SK-N-SH (cell line): ENCODE measurements at regions not wholly inside any gene's neighbourhood (a gene's known extent, or its start where the extent isn't known, plus 50 kb on each side); places are given as distances from the start of the nearest gene placed in this dataset.

Experiments
- CTCF ChIA-PET: fragments of 300-600, 350-600 bp; formaldehyde crosslinking; extraction: SDS; loops from one replicate; lab custom pipeline; 2021; lab: Yijun Ruan, JAX
- POLR2A ChIA-PET: fragments of 350-600 bp; sonication (Branson Sonifier 250); formaldehyde crosslinking; extraction: SDS; loops from one replicate; lab custom pipeline; 2020; ENCODE audit warnings: antibody characterized with exemption, inconsistent platforms; lab: Yijun Ruan, JAX
- DNase-seq: peaks from one replicate; pipeline ENCODE4 v3.0.0; 2012
- H2AFZ ChIP-seq: fragments of 200-600 bp; sonication (generic); 2 replicates; pipeline ENCODE4 v1.8.1; 2016; ENCODE audit warnings: antibody characterized with exemption, mild to moderate bottlenecking, low read depth
- H3F3A ChIP-seq: fragments of 200-600 bp; sonication (generic); replicated peaks from 2 replicates; pipeline ENCODE3; 2016; ENCODE audit warnings: antibody characterized with exemption, mild to moderate bottlenecking; ENCODE audit not compliant: insufficient read depth
- H3K27ac ChIP-seq, 2 experiments: fragments of 200-500 bp in 1 of 2; fragments of 200-600 bp in 1 of 2; sonication (Bioruptor generic) in 1 of 2; sonication (generic), shearing (Covaris generic) in 1 of 2; 2 replicates each; pipeline versions ENCODE4 v1.5.1 to v1.6.1; 2014 to 2016; ENCODE audit warnings: low read depth in 2 of 2, inconsistent platforms in 1 of 2, low read length in 1 of 2, mild to moderate bottlenecking in 1 of 2, mixed read lengths in 1 of 2
- H3K27me3 ChIP-seq: fragments of 200-600 bp; sonication (generic), shearing (Covaris generic); 2 replicates; pipeline ENCODE4 v1.6.1; 2016; ENCODE audit warnings: mixed run types; ENCODE audit not compliant: insufficient read depth
- H3K36me3 ChIP-seq, 2 experiments: fragments of 200-500 bp in 1 of 2; fragments of 200-600 bp in 1 of 2; sonication (Bioruptor generic) in 1 of 2; sonication (generic) in 1 of 2; replicated peaks in 1 of 2; 2 replicates each; pipeline versions ENCODE3 to v1.5.1; 2014 to 2016; ENCODE audit warnings: low read length in 1 of 2, mild to moderate bottlenecking in 1 of 2; ENCODE audit not compliant: insufficient read depth in 2 of 2, control insufficient read depth in 1 of 2
- H3K4me1 ChIP-seq, 2 experiments: fragments of 200-500 bp in 1 of 2; fragments of 200-600 bp in 1 of 2; sonication (Bioruptor generic) in 1 of 2; sonication (generic), shearing (Covaris generic) in 1 of 2; 2 replicates each; pipeline versions ENCODE4 v1.5.1 to v1.6.1; 2014 to 2016; ENCODE audit warnings: low read depth in 1 of 2, low read length in 1 of 2, mixed run types in 1 of 2; ENCODE audit not compliant: insufficient read depth in 2 of 2, control insufficient read depth in 1 of 2
- H3K4me2 ChIP-seq: fragments of 200-600 bp; sonication (generic), shearing (Covaris generic); 2 replicates; pipeline ENCODE4 v1.6.1; 2017; ENCODE audit warnings: mixed run types
- H3K4me3 ChIP-seq, 2 experiments: fragments of 200-500 bp in 1 of 2; fragments of 200-600 bp in 1 of 2; sonication (Bioruptor generic) in 1 of 2; sonication (generic), shearing (Covaris generic) in 1 of 2; 2 replicates each; pipeline versions ENCODE4 v1.5.1 to v1.8.1; 2014 to 2016; ENCODE audit warnings: low read depth in 2 of 2, inconsistent platforms in 1 of 2, low read length in 1 of 2, mild to moderate bottlenecking in 1 of 2, mixed read lengths in 1 of 2, moderate library complexity in 1 of 2
- H3K79me2 ChIP-seq: fragments of 200-600 bp; sonication (generic); 2 replicates; pipeline ENCODE4 v1.8.1; 2017; ENCODE audit warnings: mild to moderate bottlenecking; ENCODE audit not compliant: insufficient read depth
- H3K9ac ChIP-seq: fragments of 200-600 bp; sonication (generic); 2 replicates; pipeline ENCODE4 v1.6.1; 2017; ENCODE audit warnings: mixed run types
- H3K9me2 ChIP-seq: fragments of 200-600 bp; sonication (generic); 2 replicates; pipeline ENCODE4 v1.6.1; 2017; ENCODE audit warnings: mixed run types
- H3K9me3 ChIP-seq: fragments of 200-600 bp; sonication (generic); 2 replicates; pipeline ENCODE4 v1.6.1; 2017; ENCODE audit warnings: mixed run types, mild to moderate bottlenecking, moderate library complexity
- H4K20me1 ChIP-seq: fragments of 200-600 bp; sonication (generic); 2 replicates; pipeline ENCODE4 v1.6.1; 2017; ENCODE audit warnings: mild to moderate bottlenecking, mixed run types; ENCODE audit not compliant: insufficient read depth
- CHD2 ChIP-seq: fragments of 150-350 bp; IDR thresholded peaks from 2 replicates; pipeline ENCODE4 v1.6.1; 2018; ENCODE audit warnings: low read length; ENCODE audit not compliant: partially characterized antibody
- CTCF ChIP-seq: fragments of 200-600 bp; sonication (generic); IDR thresholded peaks from 2 replicates; pipeline ENCODE4 v1.6.1; 2017; ENCODE audit warnings: antibody characterized with exemption, mild to moderate bottlenecking, moderate library complexity
- ELF1 ChIP-seq: IDR thresholded peaks from 2 replicates; pipeline ENCODE4 v1.4.0; 2012
- EP300 ChIP-seq, 2 experiments: IDR thresholded peaks; 2 replicates each; pipeline versions ENCODE4 v1.4.0 to v1.6.1; 2012; ENCODE audit warnings: borderline replicate concordance in 1 of 2, low read depth in 1 of 2, low read length in 1 of 2
- FOXJ3 ChIP-seq: sonication (generic); formaldehyde crosslinking; IDR thresholded peaks from 2 replicates; pipeline ENCODE4 v1.5.1; 2020; ENCODE audit warnings: mild to moderate bottlenecking, missing genetic modification reagents
- FOXM1 ChIP-seq: IDR thresholded peaks from 2 replicates; pipeline ENCODE4 v1.4.0; 2012; ENCODE audit warnings: low read depth, mild to moderate bottlenecking
- GABPA ChIP-seq: IDR thresholded peaks from 2 replicates; pipeline ENCODE4 v1.4.0; 2012; ENCODE audit warnings: low read depth, mild to moderate bottlenecking
- GATA2 ChIP-seq: sonication (generic); formaldehyde crosslinking; IDR thresholded peaks from 2 replicates; pipeline ENCODE4 v1.5.0; 2020; ENCODE audit warnings: mild to moderate bottlenecking, missing genetic modification reagents
- JUND ChIP-seq: IDR thresholded peaks from 2 replicates; pipeline ENCODE4 v1.4.0; 2012
- MEF2A ChIP-seq: IDR thresholded peaks from 2 replicates; pipeline ENCODE4 v1.4.0; 2012; ENCODE audit warnings: low read depth, borderline replicate concordance
- MXI1 ChIP-seq: IDR thresholded peaks from 2 replicates; pipeline ENCODE4 v1.6.1; 2012; ENCODE audit warnings: mild to moderate bottlenecking, low read depth, low read length, improper control_type of control experiment
- NFIC ChIP-seq: IDR thresholded peaks from 2 replicates; pipeline ENCODE4 v1.4.0; 2012; ENCODE audit warnings: borderline replicate concordance
- NRF1 ChIP-seq: IDR thresholded peaks from 2 replicates; pipeline ENCODE4 v1.6.1; 2012; ENCODE audit warnings: low read depth, mild to moderate bottlenecking, low read length
- REST ChIP-seq: IDR thresholded peaks from 2 replicates; pipeline ENCODE4 v1.6.1; 2012; ENCODE audit warnings: mild to moderate bottlenecking, low read depth, low read length, moderate library complexity
- RXRA ChIP-seq: IDR thresholded peaks from 2 replicates; pipeline ENCODE4 v1.4.0; 2012; ENCODE audit warnings: low read depth, mild to moderate bottlenecking, borderline replicate concordance
- SMC3 ChIP-seq: IDR thresholded peaks from 2 replicates; pipeline ENCODE4 v1.6.1; 2012; ENCODE audit warnings: low read depth, low read length, improper control_type of control experiment
- TAF1 ChIP-seq: IDR thresholded peaks from 2 replicates; pipeline ENCODE4 v1.6.1; 2012; ENCODE audit warnings: low read depth, mild to moderate bottlenecking, low read length, moderate library complexity, borderline replicate concordance
- TEAD4 ChIP-seq: IDR thresholded peaks from 2 replicates; pipeline ENCODE4 v1.4.0; 2012; ENCODE audit warnings: mild to moderate bottlenecking, borderline replicate concordance; ENCODE audit not compliant: insufficient read depth
- USF1 ChIP-seq: IDR thresholded peaks from 2 replicates; pipeline ENCODE4 v1.4.0; 2012; ENCODE audit warnings: low read depth, borderline replicate concordance
- WGBS: methylation state at CpG from one replicate; pipeline ENCODE4 v1.1.6; 2017; ENCODE audit warnings: low lambda C conversion rate; 5-methylcytosine and 5-hydroxymethylcytosine counted together
- TF ChIP-seq, protein P1 (sequence below): fragments of 150-350 bp; IDR thresholded peaks from 2 replicates; pipeline ENCODE4 v1.6.1; 2016; ENCODE audit warnings: mild to moderate bottlenecking, low read depth, low read length

GRCh38 chr4:74543231-74543781 lies 98.4 kb downstream of the AREG start:
- no peak for DNase-seq
- ChIA-PET CTCF (interaction anchor here (2.7 kb wide), 1 partner anchor 11 kb away, joined by 9 read pairs; no protein-coding TSS in a partner anchor), POLR2A (no interaction called here)
- H3K36me3 ChIP-seq = no peaks in the 10 kb centered on the region
- no peak overlapping the region for H2AFZ ChIP-seq
- H3K4me2 ChIP-seq = no peak overlapping the region
- H3K79me2 ChIP-seq = no peaks in the 10 kb centered on the region
- no peak overlapping the region for H3K27ac ChIP-seq
- no peaks in the 10 kb centered on the region for H3F3A ChIP-seq
- TF ChIP-seq, protein P1, sequence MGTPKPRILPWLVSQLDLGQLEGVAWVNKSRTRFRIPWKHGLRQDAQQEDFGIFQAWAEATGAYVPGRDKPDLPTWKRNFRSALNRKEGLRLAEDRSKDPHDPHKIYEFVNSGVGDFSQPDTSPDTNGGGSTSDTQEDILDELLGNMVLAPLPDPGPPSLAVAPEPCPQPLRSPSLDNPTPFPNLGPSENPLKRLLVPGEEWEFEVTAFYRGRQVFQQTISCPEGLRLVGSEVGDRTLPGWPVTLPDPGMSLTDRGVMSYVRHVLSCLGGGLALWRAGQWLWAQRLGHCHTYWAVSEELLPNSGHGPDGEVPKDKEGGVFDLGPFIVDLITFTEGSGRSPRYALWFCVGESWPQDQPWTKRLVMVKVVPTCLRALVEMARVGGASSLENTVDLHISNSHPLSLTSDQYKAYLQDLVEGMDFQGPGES = no peak
- no peak for TF ChIP-seq GABPA
- no peak for TF ChIP-seq MXI1
- no peak for TF ChIP-seq CTCF
- TF ChIP-seq TAF1 = no peak
- no peak for TF ChIP-seq REST
- no peak for TF ChIP-seq ELF1
- TF ChIP-seq FOXM1 = no peak
- no peak for TF ChIP-seq MEF2A
- TF ChIP-seq JUND = no peak
- TF ChIP-seq GATA2 (CRISPR knock-in tag) = no peak
- TF ChIP-seq EP300 (IDR thresholded peaks at IDR 0.05; ENCODE audit: borderline replicate concordance in 1 of 2, low read depth in 1 of 2, low read length in 1 of 2) = no peak
- no peak for TF ChIP-seq SMC3
- TF ChIP-seq TEAD4 = no peak
- no peak for TF ChIP-seq FOXJ3 (CRISPR knock-in tag)
- TF ChIP-seq USF1 = no peak
- TF ChIP-seq RXRA = no peak
- TF ChIP-seq CHD2 = no peak
- TF ChIP-seq NFIC = no peak
- no peak for TF ChIP-seq NRF1
- no peaks in the 10 kb centered on the region for H3K9me2 ChIP-seq
- no peaks in the 10 kb centered on the region for H4K20me1 ChIP-seq
- H3K4me1 ChIP-seq = no peaks in the 10 kb centered on the region
- H3K27me3 ChIP-seq = no peaks in the 10 kb centered on the region
- 11% methylated on average over 3 of the region's 3 CpGs for whole genome bisulfite sequencing
- no peak overlapping the region for H3K9ac ChIP-seq
- H3K4me3 ChIP-seq = no peak overlapping the region
- H3K9me3 ChIP-seq = no peaks in the 10 kb centered on the region
